ENCODE measurements at regions not wholly inside any gene's neighbourhood (a gene's known extent, or its start where the extent isn't known, plus 50 kb on each side); places are given as distances from the start of the nearest gene placed in this dataset.

GRCh38 chr7:47026780-47027361 is 555.0 kb downstream of the TNS3 start (continued):
- TF ChIP-seq, protein P1, sequence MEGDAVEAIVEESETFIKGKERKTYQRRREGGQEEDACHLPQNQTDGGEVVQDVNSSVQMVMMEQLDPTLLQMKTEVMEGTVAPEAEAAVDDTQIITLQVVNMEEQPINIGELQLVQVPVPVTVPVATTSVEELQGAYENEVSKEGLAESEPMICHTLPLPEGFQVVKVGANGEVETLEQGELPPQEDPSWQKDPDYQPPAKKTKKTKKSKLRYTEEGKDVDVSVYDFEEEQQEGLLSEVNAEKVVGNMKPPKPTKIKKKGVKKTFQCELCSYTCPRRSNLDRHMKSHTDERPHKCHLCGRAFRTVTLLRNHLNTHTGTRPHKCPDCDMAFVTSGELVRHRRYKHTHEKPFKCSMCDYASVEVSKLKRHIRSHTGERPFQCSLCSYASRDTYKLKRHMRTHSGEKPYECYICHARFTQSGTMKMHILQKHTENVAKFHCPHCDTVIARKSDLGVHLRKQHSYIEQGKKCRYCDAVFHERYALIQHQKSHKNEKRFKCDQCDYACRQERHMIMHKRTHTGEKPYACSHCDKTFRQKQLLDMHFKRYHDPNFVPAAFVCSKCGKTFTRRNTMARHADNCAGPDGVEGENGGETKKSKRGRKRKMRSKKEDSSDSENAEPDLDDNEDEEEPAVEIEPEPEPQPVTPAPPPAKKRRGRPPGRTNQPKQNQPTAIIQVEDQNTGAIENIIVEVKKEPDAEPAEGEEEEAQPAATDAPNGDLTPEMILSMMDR (IDR thresholded peaks at IDR 0.05; ENCODE audit: control extremely low read depth in 1 of 3, insufficient read depth in 1 of 3, low read depth in 1 of 3, low read length in 3 of 3) = no peak
- TF ChIP-seq KDM1A (IDR thresholded peaks at IDR 0.05; ENCODE audit: borderline replicate concordance, low read length) (no peak), HDAC2 (IDR thresholded peaks at IDR 0.05; ENCODE audit: borderline replicate concordance in 1 of 2, low read depth in 2 of 2, low read length in 2 of 2) (no peak), SP2 (IDR thresholded peaks at IDR 0.05; ENCODE audit: low read length) (no peak), KDM5A (IDR thresholded peaks at IDR 0.05; ENCODE audit: low read length) (no peak)

All from H1 (cell line).